Chondrocyte (in vitro differentiated cells): ENCODE measurements at regions not wholly inside any gene's neighbourhood (a gene's known extent, or its start where the extent isn't known, plus 50 kb on each side); places are given as distances from the start of the nearest gene placed in this dataset.
"Not testable (repeated sequence)": the region's sequence is repeated elsewhere in the genome, so short reads cannot be mapped to it uniquely, and the experiment has no call there.

ENCODE experiments used
- DNase-seq: peaks from one replicate; pipeline ENCODE4 v3.0.0; 2021; ENCODE audit warnings: mixed read lengths, low spot score
- H3K27ac Mint-ChIP-seq: one replicate; pipeline ENCODE4 v1.8.0; 2021; ENCODE audit warnings: mild to moderate bottlenecking, moderate library complexity, mixed read lengths; ENCODE audit not compliant: unreplicated experiment
- H3K27me3 Mint-ChIP-seq: 2 replicates; pipeline ENCODE4 v1.8.0; 2021; ENCODE audit warnings: low read depth, mixed read lengths
- H3K36me3 Mint-ChIP-seq: 2 replicates; pipeline ENCODE4 v1.8.0; 2021; ENCODE audit warnings: low read depth, mixed read lengths
- H3K4me1 Mint-ChIP-seq: 2 replicates; pipeline ENCODE4 v1.8.0; 2021; ENCODE audit warnings: low read depth, mild to moderate bottlenecking, mixed read lengths
- H3K4me3 Mint-ChIP-seq: one replicate; pipeline ENCODE4 v1.8.0; 2021; ENCODE audit warnings: mild to moderate bottlenecking, moderate library complexity, mixed read lengths; ENCODE audit not compliant: unreplicated experiment
- H3K9me3 Mint-ChIP-seq: 2 replicates; pipeline ENCODE4 v1.8.0; 2021; ENCODE audit warnings: low read depth, mixed read lengths
- TF ChIP-seq, protein P1 (sequence below): fragments of 200-600 bp; sonication (generic); IDR thresholded peaks from 2 replicates; pipeline ENCODE4 v1.5.0; 2021; ENCODE audit warnings: antibody characterized with exemption, mild to moderate bottlenecking, moderate library complexity

DNA sequence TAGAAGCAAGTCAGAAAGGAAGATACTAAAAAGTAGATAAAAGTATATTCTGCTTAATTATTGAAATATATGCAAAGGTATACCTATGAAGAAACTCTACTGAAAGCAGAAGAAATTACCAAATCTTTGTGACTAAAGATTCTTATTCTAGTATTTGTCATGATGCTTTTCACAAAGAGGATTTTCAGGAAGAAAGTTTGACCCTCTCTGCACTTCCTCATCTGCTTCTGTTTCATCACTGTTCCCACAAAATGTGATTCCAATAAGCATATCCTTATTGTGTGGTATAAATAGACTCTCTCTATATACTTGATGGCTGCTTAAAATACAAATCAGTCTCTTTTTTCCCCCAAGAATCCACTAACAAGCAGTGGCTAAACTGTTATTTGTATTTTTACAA lies 2139.6 kb upstream of the ACO1 start:
- Mint-ChIP-seq H3K27me3 (peaks cover 9% of the 10 kb centered on the region), H3K4me3 (no peak overlapping the region), H3K27ac (no peak overlapping the region), H3K4me1 (no peaks in the 10 kb centered on the region), H3K9me3 (no peaks in the 10 kb centered on the region), H3K36me3 (no peaks in the 10 kb centered on the region)
- DNase-seq: no peak
- TF ChIP-seq, protein P1, sequence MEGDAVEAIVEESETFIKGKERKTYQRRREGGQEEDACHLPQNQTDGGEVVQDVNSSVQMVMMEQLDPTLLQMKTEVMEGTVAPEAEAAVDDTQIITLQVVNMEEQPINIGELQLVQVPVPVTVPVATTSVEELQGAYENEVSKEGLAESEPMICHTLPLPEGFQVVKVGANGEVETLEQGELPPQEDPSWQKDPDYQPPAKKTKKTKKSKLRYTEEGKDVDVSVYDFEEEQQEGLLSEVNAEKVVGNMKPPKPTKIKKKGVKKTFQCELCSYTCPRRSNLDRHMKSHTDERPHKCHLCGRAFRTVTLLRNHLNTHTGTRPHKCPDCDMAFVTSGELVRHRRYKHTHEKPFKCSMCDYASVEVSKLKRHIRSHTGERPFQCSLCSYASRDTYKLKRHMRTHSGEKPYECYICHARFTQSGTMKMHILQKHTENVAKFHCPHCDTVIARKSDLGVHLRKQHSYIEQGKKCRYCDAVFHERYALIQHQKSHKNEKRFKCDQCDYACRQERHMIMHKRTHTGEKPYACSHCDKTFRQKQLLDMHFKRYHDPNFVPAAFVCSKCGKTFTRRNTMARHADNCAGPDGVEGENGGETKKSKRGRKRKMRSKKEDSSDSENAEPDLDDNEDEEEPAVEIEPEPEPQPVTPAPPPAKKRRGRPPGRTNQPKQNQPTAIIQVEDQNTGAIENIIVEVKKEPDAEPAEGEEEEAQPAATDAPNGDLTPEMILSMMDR: no peak

DNA sequence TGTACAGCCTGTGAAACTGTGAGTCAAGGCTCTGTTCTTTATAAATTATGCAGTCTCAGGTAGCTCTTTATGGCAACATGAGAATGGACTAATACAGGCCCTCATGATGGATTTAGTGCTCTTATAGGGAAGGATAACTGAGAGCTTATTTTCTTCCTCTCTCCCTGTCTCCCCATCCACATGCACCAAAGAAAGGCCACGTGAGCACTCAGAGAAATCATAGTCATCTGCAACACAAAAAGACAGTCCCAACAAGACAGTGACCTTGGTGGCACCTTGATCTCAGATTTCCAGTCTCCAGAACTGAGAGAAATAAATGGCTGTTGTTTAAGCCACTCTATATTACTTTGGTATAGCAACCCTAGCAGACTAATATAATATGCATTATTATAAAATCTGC lies 2133.6 kb upstream of the ACO1 start:
- Mint-ChIP-seq H3K4me3 (no peak overlapping the region), H3K27ac (no peak overlapping the region), H3K9me3 (no peaks in the 10 kb centered on the region), H3K27me3 (peaks cover 8% of the 10 kb centered on the region), H3K36me3 (no peaks in the 10 kb centered on the region), H3K4me1 (no peaks in the 10 kb centered on the region)
- no peak for DNase-seq
- TF ChIP-seq, protein P1: no peak

DNA sequence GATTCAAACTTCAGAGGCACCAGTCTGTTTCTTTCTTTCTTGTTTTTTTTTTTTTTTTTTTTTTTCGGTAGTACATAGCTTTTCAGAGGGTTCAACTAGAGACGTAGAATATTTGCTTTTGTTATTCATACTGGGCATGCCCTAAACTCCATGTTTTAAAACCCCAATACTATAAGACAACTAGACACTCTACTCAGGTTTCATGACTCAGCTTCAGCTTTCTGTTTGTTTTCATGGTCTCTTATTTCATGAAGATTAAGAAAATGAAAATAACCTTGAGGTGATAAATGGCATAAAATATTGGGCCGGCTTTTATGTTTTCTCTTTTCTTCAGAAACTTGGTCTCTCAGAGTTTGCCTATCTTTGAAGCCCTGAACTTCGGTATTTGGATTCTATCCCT lies 2126.3 kb upstream of the ACO1 start:
- H3K4me3 Mint-ChIP-seq: no peak overlapping the region
- peaks cover 13% of the 10 kb centered on the region for H3K9me3 Mint-ChIP-seq
- no peak overlapping the region for H3K27ac Mint-ChIP-seq
- DNase-seq: no peak
- H3K36me3 Mint-ChIP-seq: no peaks in the 10 kb centered on the region
- TF ChIP-seq, protein P1: no peak
- H3K27me3 Mint-ChIP-seq: peaks cover 3% of the 10 kb centered on the region
- H3K4me1 Mint-ChIP-seq: no peaks in the 10 kb centered on the region

DNA sequence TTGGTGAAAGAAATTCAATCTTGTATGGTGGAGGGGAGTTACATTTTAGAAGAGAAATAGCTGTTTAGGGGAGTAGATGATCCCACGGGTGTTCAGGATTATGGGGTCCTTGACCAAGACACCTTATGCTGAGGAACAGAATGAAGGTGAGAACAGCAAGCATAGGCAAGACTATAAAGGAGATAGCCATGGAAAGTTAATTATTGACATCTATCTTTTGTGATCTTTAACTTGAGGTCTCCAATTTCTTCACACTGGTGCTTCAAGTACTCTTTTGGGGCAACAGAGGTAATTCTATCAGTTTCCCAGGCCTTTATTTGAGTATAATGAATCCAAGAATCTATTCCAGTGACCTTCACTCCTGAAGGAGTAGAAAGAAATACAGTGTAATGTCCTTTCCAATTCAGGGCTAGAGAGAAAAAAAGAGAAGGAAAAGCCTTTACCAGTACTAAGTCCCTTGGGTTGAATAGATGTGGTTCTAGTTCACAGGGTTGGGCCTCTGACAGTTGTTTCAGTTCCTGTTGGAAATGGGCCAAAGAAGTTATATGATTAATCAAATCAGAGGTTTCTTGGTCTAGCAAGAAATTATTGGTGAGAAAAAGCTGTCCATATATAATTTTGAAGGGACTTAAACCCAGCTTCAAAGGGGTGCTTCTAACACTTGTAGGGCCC lies 2104.1 kb upstream of the ACO1 start:
- H3K27me3 Mint-ChIP-seq: no peaks in the 10 kb centered on the region
- peaks cover 12% of the 10 kb centered on the region for H3K9me3 Mint-ChIP-seq
- H3K27ac Mint-ChIP-seq: no peak overlapping the region

DNA sequence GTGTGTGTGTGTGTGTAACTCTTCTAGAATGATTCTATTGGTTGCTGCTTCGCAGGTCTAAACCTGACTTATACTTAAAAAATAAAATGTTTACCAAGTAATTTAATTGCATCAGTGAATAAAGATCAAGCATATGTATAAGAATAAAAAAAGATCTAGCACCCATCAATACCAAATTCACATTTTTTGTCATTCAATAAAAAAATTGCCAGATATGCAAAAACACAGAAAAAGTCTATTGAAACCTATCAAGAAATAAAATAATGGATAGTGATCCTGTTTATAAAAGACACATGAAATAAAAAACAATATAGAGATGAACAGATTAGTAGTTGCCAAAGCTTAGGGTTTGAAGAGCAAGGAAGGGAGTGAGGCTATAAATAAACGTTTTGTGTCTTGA lies 2095.0 kb upstream of the ACO1 start:
- TF ChIP-seq, protein P1: no peak
- Mint-ChIP-seq H3K4me3 (no peak overlapping the region), H3K36me3 (no peaks in the 10 kb centered on the region), H3K9me3 (no peaks in the 10 kb centered on the region), H3K27me3 (no peaks in the 10 kb centered on the region), H3K4me1 (no peaks in the 10 kb centered on the region), H3K27ac (no peak overlapping the region)
- no peak for DNase-seq

More for the DNA sequence above, 2104.1 kb upstream of the ACO1 start:
- DNase-seq: no peak
- Mint-ChIP-seq H3K4me1 (no peaks in the 10 kb centered on the region), H3K4me3 (no peak overlapping the region), H3K36me3 (no peaks in the 10 kb centered on the region)
- TF ChIP-seq, protein P1: no peak

DNA sequence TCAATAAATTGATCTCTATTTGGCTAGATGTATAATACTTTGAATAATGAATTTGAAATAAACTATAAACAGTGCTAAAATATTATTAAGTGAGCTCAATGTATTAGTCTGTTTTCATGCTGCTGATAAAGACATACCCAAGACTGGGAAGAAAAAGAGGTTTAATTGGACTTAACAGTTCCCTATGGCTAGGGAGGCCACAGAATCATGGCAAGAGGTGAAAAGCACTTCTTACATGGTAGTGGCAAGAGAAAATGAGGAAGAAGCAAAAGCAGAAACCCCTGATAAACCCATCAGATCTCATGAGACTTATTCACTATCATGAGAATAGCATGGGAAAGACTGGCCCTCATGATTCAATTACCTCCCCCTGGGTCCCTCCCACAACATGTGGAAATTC lies 2092.4 kb upstream of the ACO1 start:
- not testable (repeated sequence) for H3K4me1 Mint-ChIP-seq, H3K27ac Mint-ChIP-seq, H3K27me3 Mint-ChIP-seq, DNase-seq, H3K4me3 Mint-ChIP-seq, H3K9me3 Mint-ChIP-seq, H3K36me3 Mint-ChIP-seq
